Fibroblast of lung (primary cell): ENCODE measurements at regions not wholly inside any gene's neighbourhood (a gene's known extent, or its start where the extent isn't known, plus 50 kb on each side); places are given as distances from the start of the nearest gene placed in this dataset.

Source experiments
- DNase-seq, 2 donors: peaks; one replicate each; pipeline versions ENCODE4 v3.0.0 to v3.0.0-alpha.2; 2010; ENCODE audit warnings: low read depth in 2 of 2
- H2AFZ ChIP-seq: 2 replicates; pipeline ENCODE4 v1.5.1; 2012; ENCODE audit warnings: low read length, control low read depth, inconsistent platforms
- H3K27ac ChIP-seq: 2 replicates; pipeline ENCODE4 v1.5.1; 2011; ENCODE audit warnings: low read length, control low read depth; ENCODE audit not compliant: insufficient read depth
- H3K27me3 ChIP-seq: 2 replicates; pipeline ENCODE4 v1.5.1; 2011; ENCODE audit warnings: mild to moderate bottlenecking, low read length; ENCODE audit not compliant: control insufficient read depth, insufficient read depth
- H3K36me3 ChIP-seq: 2 replicates; pipeline ENCODE4 v1.5.1; 2011; ENCODE audit warnings: low read length; ENCODE audit not compliant: control insufficient read depth, insufficient read depth
- H3K4me1 ChIP-seq: 2 replicates; pipeline ENCODE4 v1.5.1; 2011; ENCODE audit warnings: low read length; ENCODE audit not compliant: control insufficient read depth, insufficient read depth; ENCODE audit errors: extremely low read depth
- H3K4me2 ChIP-seq: 2 replicates; pipeline ENCODE4 v1.5.1; 2011; ENCODE audit warnings: low read length, control low read depth; ENCODE audit not compliant: insufficient read depth; ENCODE audit errors: extremely low read depth
- H3K4me3 ChIP-seq, 4 experiments: fragments of 200-600 bp in 1 of 4; sonication (generic) in 1 of 4; replicated peaks in 1 of 4; 2 replicates each; pipeline ENCODE4 v1.5.1; 2011 to 2016; ENCODE audit warnings: low read length in 4 of 4, low read depth in 3 of 4, mild to moderate bottlenecking in 3 of 4, control low read depth in 2 of 4, inconsistent platforms in 1 of 4, mixed read lengths in 1 of 4; ENCODE audit not compliant: insufficient read depth in 1 of 4; ENCODE audit errors: control extremely low read depth in 1 of 4
- H3K79me2 ChIP-seq: 2 replicates; pipeline ENCODE4 v1.5.1; 2012; ENCODE audit warnings: mild to moderate bottlenecking, low read length, inconsistent platforms; ENCODE audit not compliant: control insufficient read depth, insufficient read depth
- H3K9ac ChIP-seq: 2 replicates; pipeline ENCODE4 v1.5.1; 2011; ENCODE audit warnings: mild to moderate bottlenecking, low read length, control low read depth; ENCODE audit not compliant: insufficient read depth
- H3K9me3 ChIP-seq: 2 replicates; pipeline ENCODE4 v1.5.1; 2012; ENCODE audit warnings: low read depth, low read length; ENCODE audit not compliant: control insufficient read depth, insufficient read depth
- H4K20me1 ChIP-seq: 2 replicates; pipeline ENCODE4 v1.5.1; 2011; ENCODE audit warnings: low read length; ENCODE audit not compliant: control insufficient read depth, insufficient read depth; ENCODE audit errors: extremely low read depth
- CTCF ChIP-seq, 2 donors: IDR thresholded peaks in 1 of 2; conservative IDR thresholded peaks in 1 of 2; 1 replicate in 1 of 2; 2 replicates in 1 of 2; pipeline ENCODE4 v1.5.1; 2011 to 2012; ENCODE audit warnings: low read length in 2 of 2, control low read depth in 1 of 2, inconsistent platforms in 1 of 2, low read depth in 1 of 2, mild to moderate bottlenecking in 1 of 2
- EZH2 ChIP-seq: IDR thresholded peaks from 2 replicates; pipeline ENCODE4 v1.5.1; 2012; ENCODE audit warnings: low read length, control low read depth, mild to moderate bottlenecking; ENCODE audit errors: missing control alignments

GRCh38 chr3:187843654-187844053 is 98.4 kb upstream of the BCL6 start:
- no peak overlapping the region for H2AFZ ChIP-seq
- H3K27me3 ChIP-seq = no peaks in the 10 kb centered on the region

GRCh38 chr3:187844708-187845107 is 99.4 kb upstream of the BCL6 start:
- Histone ChIP-seq H3K27ac (no peak overlapping the region), H3K9me3 (no peaks in the 10 kb centered on the region), H3K36me3 (no peaks in the 10 kb centered on the region), H3K9ac (no peak overlapping the region), H3K79me2 (no peaks in the 10 kb centered on the region), H3K4me3 (no peak overlapping the region), H2AFZ (no peak overlapping the region), H3K27me3 (no peaks in the 10 kb centered on the region), H3K4me1 (no peaks in the 10 kb centered on the region), H3K4me2 (no peak overlapping the region), H4K20me1 (no peaks in the 10 kb centered on the region)
- TF ChIP-seq EZH2 (no peak), CTCF (conservative IDR thresholded peaks at IDR 0.05 in 1 of 2, IDR thresholded peaks at IDR 0.05 in 1 of 2; ENCODE audit: low read depth in 1 of 2, low read length in 2 of 2) (no peak)
- DNase-seq = no peak

More at GRCh38 chr3:187843654-187844053, 98.4 kb upstream of the BCL6 start:
- Histone ChIP-seq H3K79me2 (no peaks in the 10 kb centered on the region), H3K27ac (no peak overlapping the region), H3K9ac (no peak overlapping the region), H3K36me3 (no peaks in the 10 kb centered on the region), H4K20me1 (no peaks in the 10 kb centered on the region), H3K9me3 (no peaks in the 10 kb centered on the region), H3K4me1 (no peaks in the 10 kb centered on the region), H3K4me2 (no peak overlapping the region), H3K4me3 (no peak overlapping the region)
- DNase-seq = no peak
- TF ChIP-seq EZH2 (no peak), CTCF (conservative IDR thresholded peaks at IDR 0.05 in 1 of 2, IDR thresholded peaks at IDR 0.05 in 1 of 2; ENCODE audit: low read depth in 1 of 2, low read length in 2 of 2) (no peak)

GRCh38 chr3:187845826-187846225 is 100.6 kb upstream of the BCL6 start:
- H4K20me1 ChIP-seq = no peaks in the 10 kb centered on the region
- H3K4me2 ChIP-seq = no peak overlapping the region
- H3K9ac ChIP-seq = no peak overlapping the region
- H3K36me3 ChIP-seq = no peaks in the 10 kb centered on the region
- no peaks in the 10 kb centered on the region for H3K79me2 ChIP-seq
- H3K9me3 ChIP-seq = no peaks in the 10 kb centered on the region
- H3K27me3 ChIP-seq = no peaks in the 10 kb centered on the region
- no peak overlapping the region for H2AFZ ChIP-seq
- no peak for DNase-seq
- no peak for TF ChIP-seq EZH2
- no peak for TF ChIP-seq CTCF (conservative IDR thresholded peaks at IDR 0.05 in 1 of 2, IDR thresholded peaks at IDR 0.05 in 1 of 2; ENCODE audit: low read depth in 1 of 2, low read length in 2 of 2)
- no peak overlapping the region for H3K27ac ChIP-seq
- no peak overlapping the region for H3K4me3 ChIP-seq
- no peaks in the 10 kb centered on the region for H3K4me1 ChIP-seq
